Hepatocyte (in vitro differentiated cells): ENCODE measurements at regions not wholly inside any gene's neighbourhood (a gene's known extent, or its start where the extent isn't known, plus 50 kb on each side); places are given as distances from the start of the nearest gene placed in this dataset.

Source experiments
- CTCF ChIP-seq: fragments of 200-600 bp; sonication (generic); IDR thresholded peaks from 2 replicates; pipeline ENCODE4 v1.5.1; 2016; ENCODE audit warnings: antibody characterized with exemption, mild to moderate bottlenecking; ENCODE audit not compliant: poor library complexity
- EZH2 ChIP-seq: fragments of 200-600 bp; sonication (generic); IDR thresholded peaks from 2 replicates; pipeline ENCODE4 v1.6.1; 2016; ENCODE audit warnings: antibody characterized with exemption, mild to moderate bottlenecking, borderline replicate concordance
- EZH2phosphoT487 ChIP-seq: fragments of 200-600 bp; sonication (generic); IDR thresholded peaks from one replicate; pipeline ENCODE4 v1.6.1; 2018; ENCODE audit warnings: antibody characterized with exemption, mild to moderate bottlenecking, low read depth, moderate library complexity; ENCODE audit not compliant: unreplicated experiment, severe bottlenecking

- TF ChIP-seq CTCF, result no peak
- TF ChIP-seq EZH2, result no peak
- TF ChIP-seq EZH2phosphoT487, result no peak
Measured at GRCh38 chr3:182500289-182500688, 293.0 kb upstream of the ATP11B start.
